ENCODE measurements at regions not wholly inside any gene's neighbourhood (a gene's known extent, or its start where the extent isn't known, plus 50 kb on each side); places are given as distances from the start of the nearest gene placed in this dataset.

GRCh38 chr2:238690511-238690910 lies 157.4 kb upstream of the TWIST2 start:
- TF ChIP-seq CTCF (IDR thresholded peaks at IDR 0.05; ENCODE audit: borderline replicate concordance, extremely low read depth, low read length, poor library complexity, severe bottlenecking) (no peak), EZH2 (IDR thresholded peaks at IDR 0.05; ENCODE audit: borderline replicate concordance, low read depth, low read length, severe bottlenecking) (no peak)

Data from DND-41 (cell line).